Psoas muscle (tissue), 7 donors: ENCODE measurements at regions not wholly inside any gene's neighbourhood (a gene's known extent, or its start where the extent isn't known, plus 50 kb on each side); places are given as distances from the start of the nearest gene placed in this dataset.

Source experiments
- ATAC-seq, 4 donors: fragments of 200-7000 bp; cut with Tn5 transposase; one replicate each; pipeline ENCODE4 v1.9.1; 2020; ENCODE audit warnings: moderate library complexity in 3 of 4, mild to moderate bottlenecking in 2 of 4
- DNase-seq, 2 donors: peaks; one replicate each; pipeline ENCODE4 v3.0.0-alpha.2; 2020
- H3K27ac ChIP-seq: fragments of 200-600 bp; one replicate; pipeline ENCODE4 v1.8.0; 2022
- H3K27me3 ChIP-seq, 3 donors: fragments of 200-600 bp in 1 of 3; one replicate each; pipeline versions ENCODE4 v1.6.1 to v1.8.0; 2013 to 2022; ENCODE audit warnings: low read length in 2 of 3, mild to moderate bottlenecking in 2 of 3, moderate library complexity in 1 of 3; ENCODE audit not compliant: insufficient read depth in 3 of 3
- H3K36me3 ChIP-seq, 2 donors: fragments of 200-600 bp in 1 of 2; one replicate each; pipeline versions ENCODE4 v1.6.1 to v1.8.0; 2013 to 2022; ENCODE audit warnings: low read depth in 1 of 2, mild to moderate bottlenecking in 1 of 2, moderate library complexity in 1 of 2; ENCODE audit not compliant: insufficient read depth in 1 of 2
- H3K4me1 ChIP-seq: fragments of 200-600 bp; one replicate; pipeline ENCODE4 v1.8.0; 2022
- H3K4me3 ChIP-seq: fragments of 200-600 bp; one replicate; pipeline ENCODE4 v1.8.0; 2022; ENCODE audit warnings: mild to moderate bottlenecking
- H3K9me3 ChIP-seq: fragments of 200-600 bp; one replicate; pipeline ENCODE4 v1.8.0; 2022
- CTCF ChIP-seq: fragments of 200-600 bp; IDR thresholded peaks from one replicate; pipeline ENCODE4 v1.8.0; 2022; ENCODE audit warnings: antibody characterized with exemption
- WGBS, 3 donors: extraction: QIAGEN DNeasy Blood & Tissue Kit; methylation state at CpG; one replicate each; pipeline versions ENCODE4 v1.1.6 to v1.1.7; 2013; 5-methylcytosine and 5-hydroxymethylcytosine counted together
- intact Hi-C, 2 donors: fragments of 100-400 bp; cut with DNase I; formaldehyde crosslinking; loops; one replicate each; pipeline versions ENCODE4 v1.11.0 to v1.14.2; 2022
- donor health status: healthy with polysubstance abuse.
- donor health status: DM: no; HTN: no; CAD: no; lungs with moderate emphysema.
- donor health status: Bipolar disorder and iron deficiency.
- donor health status: healthy.
- donor health status: DM: yes; HTN: yes; CAD: no.
- donor health status: DM: no; HTN: no; CAD: no.
- donor health status: DM: yes; HTN: yes; CAD: no.

GRCh38 chr22:27474711-27475547 lies 326.6 kb downstream of the MN1 start:
- Histone ChIP-seq H3K9me3 (no peaks in the 10 kb centered on the region), H3K4me1 (no peaks in the 10 kb centered on the region), H3K4me3 (no peak overlapping the region), H3K36me3 (no peaks in the 10 kb centered on the region), H3K27me3 (no peaks in the 10 kb centered on the region), H3K27ac (no peak overlapping the region)
- no peak for TF ChIP-seq CTCF
- WGBS, 3 donors = 32 to 43% (median 40%) methylated on average over 12 of the region's 12 CpGs
- no peak for DNase-seq
- ATAC-seq = peak in 1 of 4 donors; percentile 22
- intact Hi-C loops = no loop called here

DNA sequence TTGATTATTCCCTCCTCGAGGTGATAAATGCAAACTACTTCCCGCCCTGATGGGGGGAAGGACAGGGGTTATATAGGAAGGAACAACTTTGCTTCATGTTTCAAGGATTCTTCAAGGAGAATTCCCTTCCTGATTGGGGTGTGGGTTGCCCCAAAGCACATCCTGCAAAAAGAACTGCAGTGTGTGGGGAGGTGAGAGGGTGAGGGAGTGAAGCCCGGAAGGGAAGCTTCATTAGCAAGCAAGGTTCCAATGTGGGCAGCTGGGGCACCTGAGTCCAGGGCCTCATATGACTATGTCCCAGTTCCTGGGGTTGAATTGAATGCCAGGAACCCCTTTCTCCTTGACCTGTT lies 326.0 kb downstream of the MN1 start:
- Histone ChIP-seq H3K27ac (no peak overlapping the region), H3K36me3 (no peaks in the 10 kb centered on the region), H3K4me1 (no peaks in the 10 kb centered on the region), H3K9me3 (no peaks in the 10 kb centered on the region), H3K27me3 (no peaks in the 10 kb centered on the region), H3K4me3 (no peak overlapping the region)
- 63 to 73% (median 63%) methylated on average over 3 of the region's 3 CpGs for WGBS, 3 donors
- DNase-seq (no peak), ATAC-seq (no peak)
- TF ChIP-seq CTCF = no peak
- intact Hi-C loops = no loop called here

GRCh38 chr22:27476318-27476717 lies 325.2 kb downstream of the MN1 start:
- ATAC-seq (no peak), DNase-seq (no peak)
- no peak overlapping the region for H3K27ac ChIP-seq
- no peaks in the 10 kb centered on the region for H3K27me3 ChIP-seq
- H3K4me1 ChIP-seq = no peaks in the 10 kb centered on the region
- WGBS, 3 donors = 95 to 97% (median 95%) methylated on average over 11 of the region's 11 CpGs
- H3K4me3 ChIP-seq = no peak overlapping the region
- no peak for TF ChIP-seq CTCF
- intact Hi-C loops = no loop called here
- H3K36me3 ChIP-seq = no peaks in the 10 kb centered on the region
- H3K9me3 ChIP-seq = no peaks in the 10 kb centered on the region

- H3K27ac ChIP-seq = no peak overlapping the region
- intact Hi-C loops = no loop called here
- H3K4me3 ChIP-seq = no peak overlapping the region
- no peaks in the 10 kb centered on the region for H3K4me1 ChIP-seq
- ATAC-seq = peak; percentile 23 to 67 (median 58)
- TF ChIP-seq CTCF = no peak
- H3K9me3 ChIP-seq = no peaks in the 10 kb centered on the region
- no peak for DNase-seq
- no peaks in the 10 kb centered on the region for H3K36me3 ChIP-seq
- H3K27me3 ChIP-seq = no peaks in the 10 kb centered on the region
- WGBS, 3 donors = 74 to 82% (median 79%) methylated on average over 8 of the region's 8 CpGs
These were observed 324.8 kb downstream of the MN1 start for GRCh38 chr22:27476729-27477128.

DNA sequence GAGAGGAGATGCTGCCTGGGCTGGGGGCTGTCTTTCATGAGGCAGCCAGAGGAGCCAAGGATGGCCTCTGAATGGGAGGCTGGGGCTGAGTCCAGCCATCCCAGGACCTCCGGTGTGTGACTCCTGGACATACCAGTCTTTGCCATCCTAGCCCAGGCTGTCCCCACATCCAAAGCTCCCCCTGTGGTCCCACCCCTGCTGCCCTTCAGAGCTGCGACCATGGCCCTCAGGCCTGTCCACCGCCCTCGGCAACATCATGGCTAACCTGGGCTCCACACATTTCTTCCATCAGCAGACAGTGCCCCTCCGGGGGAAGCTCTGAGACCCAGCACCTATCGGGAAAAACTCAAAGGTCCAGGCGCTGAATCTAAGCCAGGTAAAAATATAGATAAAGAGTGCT lies 324.4 kb downstream of the MN1 start:
- Histone ChIP-seq H3K27ac (no peak overlapping the region), H3K4me3 (no peak overlapping the region), H3K27me3 (no peaks in the 10 kb centered on the region), H3K36me3 (no peaks in the 10 kb centered on the region), H3K4me1 (no peaks in the 10 kb centered on the region), H3K9me3 (no peaks in the 10 kb centered on the region)
- WGBS, 3 donors = 90 to 95% (median 94%) methylated on average over 6 to 7 of the region's 7 CpGs
- DNase-seq = no peak
- ATAC-seq = peak in 1 of 4 donors; percentile 17
- intact Hi-C loops = no loop called here
- TF ChIP-seq CTCF = no peak
